ENCODE measurements at regions not wholly inside any gene's neighbourhood (a gene's known extent, or its start where the extent isn't known, plus 50 kb on each side); places are given as distances from the start of the nearest gene placed in this dataset.

GRCh38 chr14:95436354-95436753 lies 80.1 kb downstream of the SYNE3 start:
- no peak for TF ChIP-seq CTCF (IDR thresholded peaks at IDR 0.05; ENCODE audit: extremely low read depth, missing control alignments)

GRCh38 chr14:95434121-95434520 lies 82.3 kb downstream of the SYNE3 start:
- no peak for DNase-seq (ENCODE audit: low spot score)
- TF ChIP-seq CTCF (IDR thresholded peaks at IDR 0.05; ENCODE audit: extremely low read depth, missing control alignments): no peak

More at GRCh38 chr14:95436354-95436753, 80.1 kb downstream of the SYNE3 start:
- DNase-seq (ENCODE audit: low spot score): no peak

- no peak for TF ChIP-seq CTCF (IDR thresholded peaks at IDR 0.05; ENCODE audit: extremely low read depth, missing control alignments)
- no peak for DNase-seq (ENCODE audit: low spot score)
Measured at GRCh38 chr14:95433094-95433478, 83.4 kb downstream of the SYNE3 start.

- no peak for DNase-seq (ENCODE audit: low spot score)
- TF ChIP-seq CTCF (IDR thresholded peaks at IDR 0.05; ENCODE audit: extremely low read depth, missing control alignments): peak; percentile 21
Measured at GRCh38 chr14:95432144-95433093, 84.0 kb downstream of the SYNE3 start.

- TF ChIP-seq CTCF (IDR thresholded peaks at IDR 0.05; ENCODE audit: extremely low read depth, missing control alignments): peak; percentile 33
Measured at GRCh38 chr14:95431199-95432143, 85.0 kb downstream of the SYNE3 start.

GRCh38 chr14:95428557-95428956 lies 87.9 kb downstream of the SYNE3 start:
- no peak for DNase-seq (ENCODE audit: low spot score)
- no peak for TF ChIP-seq CTCF (IDR thresholded peaks at IDR 0.05; ENCODE audit: extremely low read depth, missing control alignments)

More at GRCh38 chr14:95431199-95432143, 85.0 kb downstream of the SYNE3 start:
- DNase-seq (ENCODE audit: low spot score): peak; percentile 54

All from GM20000 (cell line).